ENCODE measurements at regions not wholly inside any gene's neighbourhood (a gene's known extent, or its start where the extent isn't known, plus 50 kb on each side); places are given as distances from the start of the nearest gene placed in this dataset.

- no peak for TF ChIP-seq CTCF (IDR thresholded peaks at IDR 0.05; ENCODE audit: insufficient read depth, low read length, poor library complexity, severe bottlenecking)
- Histone ChIP-seq H3K4me3 (replicated peaks; ENCODE audit: low read depth, low read length) (no peak overlapping the region), H3K27me3 (replicated peaks; ENCODE audit: control insufficient read depth, insufficient read depth, low read length) (no peaks in the 10 kb centered on the region; the same call in 1 of the 2 replicates), H3K36me3 (ENCODE audit: control insufficient read depth, insufficient read depth, low read length) (no peaks in the 10 kb centered on the region)
- DNase-seq (ENCODE audit: extremely low read depth, insufficient read length) = no peak
Measured at GRCh38 chr6:165899611-165900010, 236.6 kb upstream of the PDE10A start.

GRCh38 chr6:165895421-165896165 lies 232.6 kb upstream of the PDE10A start:
- no peaks in the 10 kb centered on the region; the same call in 1 of the 2 replicates for H3K27me3 ChIP-seq (replicated peaks; ENCODE audit: control insufficient read depth, insufficient read depth, low read length)
- no peak for DNase-seq (ENCODE audit: extremely low read depth, insufficient read length)
- no peak for TF ChIP-seq CTCF (IDR thresholded peaks at IDR 0.05; ENCODE audit: insufficient read depth, low read length, poor library complexity, severe bottlenecking)

GRCh38 chr6:165894171-165894825 lies 231.3 kb upstream of the PDE10A start:
- no peak overlapping the region for H3K4me3 ChIP-seq (replicated peaks; ENCODE audit: low read depth, low read length)
- TF ChIP-seq CTCF (IDR thresholded peaks at IDR 0.05; ENCODE audit: insufficient read depth, low read length, poor library complexity, severe bottlenecking) = no peak
- no peak for DNase-seq (ENCODE audit: extremely low read depth, insufficient read length)
- H3K27me3 ChIP-seq (replicated peaks; ENCODE audit: control insufficient read depth, insufficient read depth, low read length) = no peaks in the 10 kb centered on the region; the same call in 1 of the 2 replicates
- no peaks in the 10 kb centered on the region for H3K36me3 ChIP-seq (ENCODE audit: control insufficient read depth, insufficient read depth, low read length)

More at GRCh38 chr6:165895421-165896165, 232.6 kb upstream of the PDE10A start:
- H3K36me3 ChIP-seq (ENCODE audit: control insufficient read depth, insufficient read depth, low read length) = no peaks in the 10 kb centered on the region
- no peak overlapping the region for H3K4me3 ChIP-seq (replicated peaks; ENCODE audit: low read depth, low read length)

GRCh38 chr6:165893431-165893830 lies 230.4 kb upstream of the PDE10A start:
- H3K27me3 ChIP-seq (replicated peaks; ENCODE audit: control insufficient read depth, insufficient read depth, low read length) = no peaks in the 10 kb centered on the region; the same call in 1 of the 2 replicates
- no peak for DNase-seq (ENCODE audit: extremely low read depth, insufficient read length)
- no peaks in the 10 kb centered on the region for H3K36me3 ChIP-seq (ENCODE audit: control insufficient read depth, insufficient read depth, low read length)
- TF ChIP-seq CTCF (IDR thresholded peaks at IDR 0.05; ENCODE audit: insufficient read depth, low read length, poor library complexity, severe bottlenecking) = no peak
- H3K4me3 ChIP-seq (replicated peaks; ENCODE audit: low read depth, low read length) = no peak overlapping the region

- no peak overlapping the region for H3K4me3 ChIP-seq (replicated peaks; ENCODE audit: low read depth, low read length)
- TF ChIP-seq CTCF (IDR thresholded peaks at IDR 0.05; ENCODE audit: insufficient read depth, low read length, poor library complexity, severe bottlenecking) = no peak
- DNase-seq (ENCODE audit: extremely low read depth, insufficient read length) = no peak
- H3K36me3 ChIP-seq (ENCODE audit: control insufficient read depth, insufficient read depth, low read length) = no peaks in the 10 kb centered on the region
- H3K27me3 ChIP-seq (replicated peaks; ENCODE audit: control insufficient read depth, insufficient read depth, low read length) = no peaks in the 10 kb centered on the region; the same call in 1 of the 2 replicates
Measured at GRCh38 chr6:165891320-165891719, 228.3 kb upstream of the PDE10A start.
